Activated CD4-positive, alpha-beta T cell treated with anti-CD3 and anti-CD28 coated beads, Interleukin-2, amount 10 ng/mL, durations not matched to agents 7 days and 5 days (primary cell): ENCODE measurements at regions not wholly inside any gene's neighbourhood (a gene's known extent, or its start where the extent isn't known, plus 50 kb on each side); places are given as distances from the start of the nearest gene placed in this dataset.

Experiments used
- CTCF ChIA-PET: fragments of 350-600 bp; sonication (Branson Sonifier 250); formaldehyde crosslinking; loops from one replicate; lab custom pipeline; 2021; ENCODE audit warnings: antibody characterized with exemption; lab: Charles Lee
- POLR2A ChIA-PET: fragments of 350-600 bp; sonication (Branson Sonifier 250); formaldehyde crosslinking; loops from one replicate; lab custom pipeline; 2021; ENCODE audit warnings: antibody characterized with exemption; lab: Charles Lee
- DNase-seq: peaks from one replicate; pipeline ENCODE4 v3.0.0-alpha.2; 2020
- H3K27ac Mint-ChIP-seq: one replicate; pipeline ENCODE4 v1.8.0; 2021; ENCODE audit warnings: mild to moderate bottlenecking, moderate library complexity, mixed read lengths
- H3K27me3 Mint-ChIP-seq: one replicate; pipeline ENCODE4 v1.8.0; 2021; ENCODE audit warnings: mixed read lengths
- H3K36me3 Mint-ChIP-seq: one replicate; pipeline ENCODE4 v1.8.0; 2021; ENCODE audit warnings: low read depth, mixed read lengths
- H3K4me1 Mint-ChIP-seq: one replicate; pipeline ENCODE4 v1.8.0; 2021; ENCODE audit warnings: mixed read lengths
- H3K4me3 Mint-ChIP-seq: one replicate; pipeline ENCODE4 v1.8.0; 2021; ENCODE audit warnings: mild to moderate bottlenecking, moderate library complexity, mixed read lengths
- H3K9me3 Mint-ChIP-seq: one replicate; pipeline ENCODE4 v1.8.0; 2021; ENCODE audit warnings: mixed read lengths

GRCh38 chr13:62251734-62252133 lies 836.1 kb upstream of the PCDH20 start:
- ChIA-PET POLR2A (no interaction called here), CTCF (interaction anchor here (0.7 to 1.3 kb wide), 2 partner anchors 10 to 23 kb away, joined by 3 to 4 read pairs; no protein-coding TSS in a partner anchor)
- H3K27ac Mint-ChIP-seq = no peak overlapping the region
- DNase-seq = no peak
- H3K4me1 Mint-ChIP-seq = no peaks in the 10 kb centered on the region
- H3K9me3 Mint-ChIP-seq = peaks cover 7% of the 10 kb centered on the region
- no peak overlapping the region for H3K4me3 Mint-ChIP-seq
- H3K36me3 Mint-ChIP-seq = no peaks in the 10 kb centered on the region
- H3K27me3 Mint-ChIP-seq = no peaks in the 10 kb centered on the region

DNA sequence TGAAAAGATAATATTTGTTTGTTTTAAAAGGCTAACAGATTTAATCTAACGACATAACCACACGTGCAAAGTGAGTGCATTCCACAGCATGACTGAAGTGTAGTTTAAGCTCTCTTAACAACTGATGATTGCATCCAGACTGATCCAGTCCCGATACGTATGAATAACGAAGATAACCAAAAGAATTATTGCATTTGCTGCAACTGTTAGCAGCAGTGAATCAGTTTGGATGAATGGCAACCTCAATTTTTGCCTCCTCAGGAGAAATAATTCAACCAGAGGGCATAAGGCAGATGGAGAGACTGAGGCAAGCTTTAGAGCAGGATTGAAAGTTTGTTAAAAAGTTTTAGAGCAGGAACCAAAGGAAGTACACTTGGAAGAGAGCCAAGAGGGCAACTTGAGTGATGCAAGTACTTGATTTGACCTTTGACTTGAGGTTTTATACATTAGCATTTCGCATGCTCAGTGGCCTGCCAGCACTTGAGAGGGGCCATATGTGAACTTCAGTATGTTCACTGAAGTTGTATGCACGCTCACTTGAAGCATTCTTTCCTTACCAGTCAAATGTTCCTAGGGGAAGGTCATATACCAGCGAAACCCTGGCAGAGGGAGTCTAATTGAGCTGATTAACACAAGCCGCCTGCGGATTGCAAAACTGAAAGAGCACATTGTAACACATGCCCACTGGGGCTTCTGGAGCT lies 835.0 kb upstream of the PCDH20 start:
- H3K36me3 Mint-ChIP-seq = no peaks in the 10 kb centered on the region
- no peak overlapping the region for H3K27ac Mint-ChIP-seq
- ChIA-PET CTCF (interaction anchor here (1.3 kb wide), 1 partner anchor 24 kb away, joined by 3 read pairs; no protein-coding TSS in a partner anchor), POLR2A (no interaction called here)
- H3K9me3 Mint-ChIP-seq = peaks cover 8% of the 10 kb centered on the region
- H3K27me3 Mint-ChIP-seq = no peaks in the 10 kb centered on the region
- H3K4me3 Mint-ChIP-seq = no peak overlapping the region
- no peaks in the 10 kb centered on the region for H3K4me1 Mint-ChIP-seq
- DNase-seq = no peak

- Mint-ChIP-seq H3K4me1 (no peaks in the 10 kb centered on the region), H3K27ac (no peak overlapping the region), H3K9me3 (peaks cover 6% of the 10 kb centered on the region), H3K36me3 (no peaks in the 10 kb centered on the region), H3K4me3 (no peak overlapping the region), H3K27me3 (no peaks in the 10 kb centered on the region)
- POLR2A ChIA-PET = no interaction called here
- DNase-seq = no peak
- CTCF ChIA-PET = no interaction called here
Measured at GRCh38 chr13:62246581-62246980, 830.9 kb upstream of the PCDH20 start.

DNA sequence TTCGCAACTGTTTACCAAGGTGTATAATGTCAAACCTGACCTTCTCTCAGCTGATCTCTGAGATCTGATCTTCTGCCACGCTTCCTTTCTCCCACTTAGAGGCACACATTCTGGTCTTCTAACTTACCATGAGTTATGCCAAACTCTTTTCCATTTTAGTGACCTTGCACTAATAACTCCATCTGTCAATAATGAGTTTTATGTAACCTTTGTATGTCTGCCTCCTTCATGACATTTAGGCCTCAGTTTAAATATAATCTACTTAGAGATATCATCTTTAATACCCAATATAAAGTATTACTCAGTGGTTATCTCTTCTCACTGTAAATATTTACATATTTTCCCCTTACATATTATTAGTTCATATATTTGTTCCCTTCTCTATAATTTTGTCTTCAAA lies 827.5 kb upstream of the PCDH20 start:
- CTCF ChIA-PET = no interaction called here
- peaks cover 6% of the 10 kb centered on the region for H3K9me3 Mint-ChIP-seq
- no peaks in the 10 kb centered on the region for H3K36me3 Mint-ChIP-seq
- POLR2A ChIA-PET = no interaction called here
- no peaks in the 10 kb centered on the region for H3K27me3 Mint-ChIP-seq
- no peaks in the 10 kb centered on the region for H3K4me1 Mint-ChIP-seq
- no peak overlapping the region for H3K4me3 Mint-ChIP-seq
- no peak for DNase-seq
- H3K27ac Mint-ChIP-seq = no peak overlapping the region

DNA sequence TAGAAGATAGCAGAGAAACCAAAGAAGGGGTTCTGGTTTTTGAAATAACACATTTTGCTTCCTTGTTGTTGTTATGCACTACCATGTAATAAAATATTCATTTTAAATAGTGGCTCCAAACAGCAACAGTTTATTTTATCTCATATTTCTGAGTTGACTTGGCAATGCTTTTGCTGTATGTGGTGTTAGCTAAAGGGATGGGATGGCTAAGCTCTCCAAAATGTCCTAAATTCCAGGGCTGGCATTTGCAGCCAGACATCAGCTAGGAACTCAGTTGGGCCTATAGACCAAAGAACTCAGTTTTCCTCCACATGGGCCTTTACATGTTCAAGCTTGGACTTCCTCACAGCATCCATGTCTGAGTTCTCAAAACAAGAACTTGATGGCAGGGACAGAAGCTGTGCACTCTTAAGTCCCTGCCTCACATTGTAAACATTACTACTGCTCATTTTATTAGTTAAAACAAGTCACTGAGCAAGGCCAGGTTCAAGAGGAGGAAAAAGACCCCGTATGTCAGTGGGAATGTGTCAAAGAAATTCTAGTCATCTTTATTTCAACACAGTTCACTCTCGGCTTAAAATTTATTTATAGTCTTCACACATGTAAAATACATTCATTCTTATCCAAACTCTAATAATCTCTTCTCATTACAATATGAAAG lies 819.3 kb upstream of the PCDH20 start:
- Mint-ChIP-seq H3K4me3 (no peak overlapping the region), H3K9me3 (peaks cover 4% of the 10 kb centered on the region), H3K27ac (no peak overlapping the region), H3K4me1 (no peaks in the 10 kb centered on the region), H3K27me3 (no peaks in the 10 kb centered on the region), H3K36me3 (no peaks in the 10 kb centered on the region)
- POLR2A ChIA-PET = no interaction called here
- no peak for DNase-seq
- CTCF ChIA-PET = no interaction called here

- Mint-ChIP-seq H3K36me3 (no peaks in the 10 kb centered on the region), H3K4me1 (no peaks in the 10 kb centered on the region)
- CTCF ChIA-PET = no interaction called here
Measured at GRCh38 chr13:62210951-62211350, 795.3 kb upstream of the PCDH20 start.

GRCh38 chr13:62209529-62209928 lies 793.9 kb upstream of the PCDH20 start:
- H3K27me3 Mint-ChIP-seq = no peaks in the 10 kb centered on the region
- ChIA-PET POLR2A (no interaction called here), CTCF (no interaction called here)
- no peaks in the 10 kb centered on the region for H3K4me1 Mint-ChIP-seq
- no peak overlapping the region for H3K4me3 Mint-ChIP-seq
- H3K27ac Mint-ChIP-seq = no peak overlapping the region
- H3K9me3 Mint-ChIP-seq = peaks cover 8% of the 10 kb centered on the region
- no peaks in the 10 kb centered on the region for H3K36me3 Mint-ChIP-seq
- DNase-seq = no peak

More at GRCh38 chr13:62210951-62211350, 795.3 kb upstream of the PCDH20 start:
- no peaks in the 10 kb centered on the region for H3K27me3 Mint-ChIP-seq
- POLR2A ChIA-PET = no interaction called here
- H3K9me3 Mint-ChIP-seq = no peaks in the 10 kb centered on the region
- DNase-seq = no peak
- no peak overlapping the region for H3K4me3 Mint-ChIP-seq
- H3K27ac Mint-ChIP-seq = no peak overlapping the region

GRCh38 chr13:62207388-62207787 lies 791.7 kb upstream of the PCDH20 start:
- no peak overlapping the region for H3K4me3 Mint-ChIP-seq
- H3K36me3 Mint-ChIP-seq = no peaks in the 10 kb centered on the region
- POLR2A ChIA-PET = no interaction called here
- no peak for DNase-seq
- H3K9me3 Mint-ChIP-seq = peaks cover 12% of the 10 kb centered on the region
- CTCF ChIA-PET = no interaction called here
- no peak overlapping the region for H3K27ac Mint-ChIP-seq
- H3K4me1 Mint-ChIP-seq = no peaks in the 10 kb centered on the region
- no peaks in the 10 kb centered on the region for H3K27me3 Mint-ChIP-seq

DNA sequence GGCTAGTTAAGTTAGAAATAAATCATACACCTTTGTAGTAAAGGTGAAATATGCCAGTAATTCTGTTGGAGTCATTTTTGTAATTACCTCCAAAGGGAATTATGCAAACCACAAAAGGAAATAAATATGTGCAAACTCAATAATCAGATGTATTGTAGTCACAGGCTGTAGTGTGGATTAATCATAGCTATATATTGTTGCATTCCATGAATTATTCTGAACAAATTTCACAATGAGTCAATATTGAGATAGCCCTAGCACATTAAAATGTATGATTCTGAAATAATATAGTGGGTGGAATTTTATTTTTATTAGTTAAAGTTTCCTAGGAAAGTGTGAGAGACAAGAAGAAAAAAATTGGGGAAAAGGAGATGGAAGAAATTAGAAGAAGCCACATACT lies 790.5 kb upstream of the PCDH20 start:
- Mint-ChIP-seq H3K27ac (no peak overlapping the region), H3K27me3 (no peaks in the 10 kb centered on the region), H3K4me3 (no peak overlapping the region), H3K36me3 (no peaks in the 10 kb centered on the region), H3K9me3 (peaks cover 12% of the 10 kb centered on the region), H3K4me1 (no peaks in the 10 kb centered on the region)
- ChIA-PET POLR2A (no interaction called here), CTCF (no interaction called here)
- DNase-seq = no peak

- Mint-ChIP-seq H3K4me3 (no peak overlapping the region), H3K9me3 (peaks cover 16% of the 10 kb centered on the region), H3K36me3 (no peaks in the 10 kb centered on the region), H3K4me1 (no peaks in the 10 kb centered on the region), H3K27me3 (no peaks in the 10 kb centered on the region), H3K27ac (no peak overlapping the region)
- no peak for DNase-seq
- POLR2A ChIA-PET = no interaction called here
- CTCF ChIA-PET = no interaction called here
Measured at GRCh38 chr13:62205273-62205672, 789.6 kb upstream of the PCDH20 start.

GRCh38 chr13:62194371-62194770 lies 778.7 kb upstream of the PCDH20 start:
- Mint-ChIP-seq H3K9me3 (peaks cover 3% of the 10 kb centered on the region), H3K36me3 (no peaks in the 10 kb centered on the region), H3K4me3 (no peak overlapping the region), H3K27me3 (no peaks in the 10 kb centered on the region), H3K27ac (no peak overlapping the region), H3K4me1 (no peaks in the 10 kb centered on the region)
- ChIA-PET POLR2A (no interaction called here), CTCF (no interaction called here)
- DNase-seq = no peak

GRCh38 chr13:62193919-62194318 lies 778.3 kb upstream of the PCDH20 start:
- H3K4me1 Mint-ChIP-seq = no peaks in the 10 kb centered on the region
- H3K27ac Mint-ChIP-seq = no peak overlapping the region
- H3K9me3 Mint-ChIP-seq = peaks cover 3% of the 10 kb centered on the region
- H3K27me3 Mint-ChIP-seq = no peaks in the 10 kb centered on the region
- H3K36me3 Mint-ChIP-seq = no peaks in the 10 kb centered on the region
- no peak overlapping the region for H3K4me3 Mint-ChIP-seq
- DNase-seq = no peak
- ChIA-PET CTCF (no interaction called here), POLR2A (no interaction called here)

GRCh38 chr13:62185631-62186255 lies 770.1 kb upstream of the PCDH20 start:
- no peak for DNase-seq
- Mint-ChIP-seq H3K36me3 (no peaks in the 10 kb centered on the region), H3K27me3 (no peaks in the 10 kb centered on the region), H3K27ac (no peak overlapping the region), H3K9me3 (peaks cover 2% of the 10 kb centered on the region), H3K4me3 (no peak overlapping the region), H3K4me1 (no peaks in the 10 kb centered on the region)
- ChIA-PET POLR2A (no interaction called here), CTCF (no interaction called here)
